ENCODE measurements at regions not wholly inside any gene's neighbourhood (a gene's known extent, or its start where the extent isn't known, plus 50 kb on each side); places are given as distances from the start of the nearest gene placed in this dataset.

DNA sequence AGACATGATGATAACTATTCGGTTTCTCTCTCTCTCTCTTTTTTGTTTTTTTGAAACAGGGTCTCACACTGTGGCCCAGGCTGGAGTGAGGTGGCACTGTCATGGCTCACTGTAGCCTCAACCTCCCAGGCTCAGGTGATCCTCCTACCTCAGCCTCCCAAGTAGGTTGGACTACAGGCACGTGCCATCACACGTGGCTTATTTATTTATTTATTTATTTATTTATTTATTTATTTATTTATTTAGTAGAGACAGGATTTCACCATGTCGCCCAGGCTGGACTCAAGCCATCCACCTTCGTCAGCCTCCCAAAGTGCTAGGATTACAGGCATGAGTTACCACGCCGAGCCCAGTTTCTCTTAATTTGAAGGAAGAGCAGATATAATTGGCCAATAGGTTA is 427.9 kb upstream of the JAG1 start:
- FAIRE-seq: no peak
- TF ChIP-seq POLR2AphosphoS5 (IDR thresholded peaks at IDR 0.05; ENCODE audit: low read depth, low read length) (no peak), PAX5 (IDR thresholded peaks at IDR 0.05; ENCODE audit: insufficient read depth, low read length, severe bottlenecking) (no peak), POLR2A (IDR thresholded peaks at IDR 0.05; ENCODE audit: low read depth, low read length) (no peak), TAF1 (IDR thresholded peaks at IDR 0.05; ENCODE audit: low read depth, low read length) (no peak), SPI1 (IDR thresholded peaks at IDR 0.05; ENCODE audit: low read depth, low read length) (no peak), POU2F2 (IDR thresholded peaks at IDR 0.05; ENCODE audit: low read depth, low read length) (no peak)
- no peak for DNase-seq (ENCODE audit: insufficient read length, low spot score)

DNA sequence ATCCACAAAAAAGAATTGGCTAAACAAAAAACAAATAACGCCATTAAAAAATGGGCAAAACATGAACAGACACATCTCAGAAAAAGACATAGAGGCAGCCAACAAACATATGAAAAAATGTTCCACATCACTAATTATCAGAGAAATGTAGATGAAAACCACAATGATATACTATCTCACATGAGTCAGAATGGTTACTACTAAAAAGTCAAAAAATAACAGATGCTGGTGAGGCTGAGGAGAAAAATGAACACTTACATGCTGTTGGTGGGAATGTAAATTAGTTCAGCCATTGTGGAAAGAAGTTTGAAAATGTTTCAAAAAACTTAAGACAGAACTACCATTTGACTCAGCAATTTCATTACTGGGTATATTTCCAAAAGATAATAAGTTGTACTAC is 430.1 kb upstream of the JAG1 start:
- FAIRE-seq (no peak), DNase-seq (ENCODE audit: insufficient read length, low spot score) (no peak)
- TF ChIP-seq PAX5 (IDR thresholded peaks at IDR 0.05; ENCODE audit: insufficient read depth, low read length, severe bottlenecking): no peak
- no peak for TF ChIP-seq POLR2A (IDR thresholded peaks at IDR 0.05; ENCODE audit: low read depth, low read length)
- no peak for TF ChIP-seq POLR2AphosphoS5 (IDR thresholded peaks at IDR 0.05; ENCODE audit: low read depth, low read length)
- no peak for TF ChIP-seq SPI1 (IDR thresholded peaks at IDR 0.05; ENCODE audit: low read depth, low read length)
- TF ChIP-seq POU2F2 (IDR thresholded peaks at IDR 0.05; ENCODE audit: low read depth, low read length): no peak
- no peak for TF ChIP-seq TAF1 (IDR thresholded peaks at IDR 0.05; ENCODE audit: low read depth, low read length)

DNA sequence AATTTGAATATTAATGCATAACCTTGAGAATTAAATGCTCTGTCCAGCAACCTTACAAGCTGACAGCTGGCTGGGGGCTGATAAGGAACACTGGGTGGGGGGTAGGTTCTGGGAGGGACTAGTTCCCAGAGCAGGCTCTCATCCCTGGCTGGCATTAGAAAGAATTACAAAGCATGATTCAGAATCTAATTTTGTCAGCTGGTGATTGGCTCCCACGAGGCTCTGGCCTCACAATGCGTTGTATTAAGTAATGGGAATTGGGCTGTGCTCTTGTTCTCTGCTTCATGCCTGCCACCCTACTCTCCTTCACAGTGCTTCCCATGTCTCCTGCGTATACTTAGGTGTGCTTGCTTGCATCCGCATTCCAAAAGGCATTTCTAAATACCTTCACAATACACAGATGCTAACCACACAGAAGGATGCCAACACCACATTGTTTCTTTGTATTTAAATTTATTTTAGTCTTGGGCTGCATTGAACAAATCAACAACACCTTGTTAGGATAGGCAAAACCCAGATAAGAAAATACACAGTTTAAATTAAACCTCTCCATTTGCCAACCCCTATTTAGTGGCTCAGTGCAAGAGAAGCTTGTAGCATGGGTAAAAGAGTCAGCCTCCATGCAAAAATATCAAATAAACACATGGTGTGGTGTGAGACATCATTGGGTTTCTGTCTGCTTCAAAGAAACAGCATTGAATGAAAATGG is 434.5 kb upstream of the JAG1 start:
- FAIRE-seq (no peak), DNase-seq (ENCODE audit: insufficient read length, low spot score) (no peak)
- no peak for TF ChIP-seq PAX5 (IDR thresholded peaks at IDR 0.05; ENCODE audit: insufficient read depth, low read length, severe bottlenecking)
- TF ChIP-seq POLR2A (IDR thresholded peaks at IDR 0.05; ENCODE audit: low read depth, low read length): no peak
- no peak for TF ChIP-seq SPI1 (IDR thresholded peaks at IDR 0.05; ENCODE audit: low read depth, low read length)
- TF ChIP-seq POLR2AphosphoS5 (IDR thresholded peaks at IDR 0.05; ENCODE audit: low read depth, low read length): no peak
- no peak for TF ChIP-seq POU2F2 (IDR thresholded peaks at IDR 0.05; ENCODE audit: low read depth, low read length)
- TF ChIP-seq TAF1 (IDR thresholded peaks at IDR 0.05; ENCODE audit: low read depth, low read length): no peak

DNA sequence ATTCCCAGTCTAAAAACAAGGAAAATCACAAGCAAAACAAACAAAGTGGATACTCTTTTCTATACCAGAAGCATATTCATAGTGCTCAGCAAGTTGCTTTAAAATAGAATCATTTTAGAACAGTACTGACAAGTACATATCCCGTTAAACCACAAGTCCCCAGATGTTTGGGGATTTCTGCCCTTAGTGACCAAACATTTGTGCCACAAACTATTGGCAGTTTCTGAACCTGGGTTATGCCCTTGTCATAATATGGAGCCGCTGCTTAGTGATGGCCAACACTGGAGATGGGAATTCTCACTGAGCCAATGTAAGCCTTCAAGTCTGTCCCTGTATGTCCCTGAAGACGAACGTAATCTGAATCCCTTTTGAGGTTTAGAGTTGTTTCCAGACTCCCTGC is 436.7 kb upstream of the JAG1 start:
- TF ChIP-seq SPI1 (IDR thresholded peaks at IDR 0.05; ENCODE audit: low read depth, low read length) (no peak), POLR2A (IDR thresholded peaks at IDR 0.05; ENCODE audit: low read depth, low read length) (no peak)

DNA sequence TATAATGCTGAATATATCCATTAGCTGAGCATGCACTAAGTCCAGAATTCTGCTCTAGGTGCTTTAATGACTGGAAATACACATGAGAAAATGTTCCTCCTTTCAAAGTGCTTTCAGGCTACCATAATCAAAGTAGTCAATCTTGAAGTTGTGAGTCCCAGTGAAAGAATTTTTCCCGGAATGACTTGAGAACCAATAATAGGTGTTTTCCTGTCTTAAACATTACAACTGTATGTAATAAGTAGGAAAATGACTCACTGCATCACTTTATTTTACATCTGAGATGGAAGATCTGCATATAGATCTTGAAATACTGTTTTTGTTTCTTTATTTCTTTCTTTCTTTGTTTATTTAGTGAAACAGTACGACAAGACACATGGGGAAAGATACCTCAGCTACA is 437.4 kb upstream of the JAG1 start:
- TF ChIP-seq PAX5 (IDR thresholded peaks at IDR 0.05; ENCODE audit: insufficient read depth, low read length, severe bottlenecking) (no peak), TAF1 (IDR thresholded peaks at IDR 0.05; ENCODE audit: low read depth, low read length) (no peak), POLR2A (IDR thresholded peaks at IDR 0.05; ENCODE audit: low read depth, low read length) (no peak), POLR2AphosphoS5 (IDR thresholded peaks at IDR 0.05; ENCODE audit: low read depth, low read length) (no peak), POU2F2 (IDR thresholded peaks at IDR 0.05; ENCODE audit: low read depth, low read length) (no peak), SPI1 (IDR thresholded peaks at IDR 0.05; ENCODE audit: low read depth, low read length) (no peak)
- FAIRE-seq (no peak), DNase-seq (ENCODE audit: insufficient read length, low spot score) (no peak)

More for the DNA sequence above, 436.7 kb upstream of the JAG1 start:
- DNase-seq (ENCODE audit: insufficient read length, low spot score): no peak
- no peak for FAIRE-seq

DNA sequence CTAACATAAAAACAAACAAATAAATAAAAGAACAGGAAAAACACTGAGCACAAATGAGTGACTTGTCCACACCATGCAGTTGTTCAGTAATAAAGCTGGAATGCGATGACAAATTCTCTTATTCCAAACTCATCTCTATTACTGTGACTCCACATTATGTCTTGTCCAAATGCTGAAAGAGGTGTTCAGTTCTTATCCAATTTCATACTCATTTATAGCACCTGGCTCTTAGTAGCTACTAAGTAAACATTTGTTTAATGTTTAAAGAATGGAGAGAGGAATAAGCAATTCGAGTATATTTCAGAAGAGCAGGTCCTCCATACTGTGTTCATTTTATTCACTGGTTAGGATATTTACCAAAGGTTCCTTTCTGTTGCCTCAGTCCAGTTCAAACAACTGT is 439.0 kb upstream of the JAG1 start:
- TF ChIP-seq POU2F2 (IDR thresholded peaks at IDR 0.05; ENCODE audit: low read depth, low read length) (no peak), SPI1 (IDR thresholded peaks at IDR 0.05; ENCODE audit: low read depth, low read length) (no peak), POLR2A (IDR thresholded peaks at IDR 0.05; ENCODE audit: low read depth, low read length) (no peak), PAX5 (IDR thresholded peaks at IDR 0.05; ENCODE audit: insufficient read depth, low read length, severe bottlenecking) (no peak), POLR2AphosphoS5 (IDR thresholded peaks at IDR 0.05; ENCODE audit: low read depth, low read length) (no peak), TAF1 (IDR thresholded peaks at IDR 0.05; ENCODE audit: low read depth, low read length) (no peak)
- DNase-seq (ENCODE audit: insufficient read length, low spot score) (no peak), FAIRE-seq (no peak)

GRCh38 chr20:11114382-11114781 is 440.6 kb upstream of the JAG1 start:
- TF ChIP-seq SPI1 (IDR thresholded peaks at IDR 0.05; ENCODE audit: low read depth, low read length): no peak
- no peak for TF ChIP-seq POU2F2 (IDR thresholded peaks at IDR 0.05; ENCODE audit: low read depth, low read length)
- TF ChIP-seq POLR2A (IDR thresholded peaks at IDR 0.05; ENCODE audit: low read depth, low read length): no peak
- TF ChIP-seq TAF1 (IDR thresholded peaks at IDR 0.05; ENCODE audit: low read depth, low read length): no peak
- TF ChIP-seq POLR2AphosphoS5 (IDR thresholded peaks at IDR 0.05; ENCODE audit: low read depth, low read length): no peak
- no peak for TF ChIP-seq PAX5 (IDR thresholded peaks at IDR 0.05; ENCODE audit: insufficient read depth, low read length, severe bottlenecking)
- no peak for DNase-seq (ENCODE audit: insufficient read length, low spot score)
- FAIRE-seq: no peak

GRCh38 chr20:11117808-11118528 is 444.2 kb upstream of the JAG1 start:
- TF ChIP-seq PAX5 (IDR thresholded peaks at IDR 0.05; ENCODE audit: insufficient read depth, low read length, severe bottlenecking): no peak
- TF ChIP-seq TAF1 (IDR thresholded peaks at IDR 0.05; ENCODE audit: low read depth, low read length): no peak
- TF ChIP-seq SPI1 (IDR thresholded peaks at IDR 0.05; ENCODE audit: low read depth, low read length): no peak
- TF ChIP-seq POLR2A (IDR thresholded peaks at IDR 0.05; ENCODE audit: low read depth, low read length): no peak
- no peak for TF ChIP-seq POU2F2 (IDR thresholded peaks at IDR 0.05; ENCODE audit: low read depth, low read length)
- no peak for TF ChIP-seq POLR2AphosphoS5 (IDR thresholded peaks at IDR 0.05; ENCODE audit: low read depth, low read length)
- no peak for FAIRE-seq
- DNase-seq (ENCODE audit: insufficient read length, low spot score): no peak

- TF ChIP-seq PAX5 (IDR thresholded peaks at IDR 0.05; ENCODE audit: insufficient read depth, low read length, severe bottlenecking): no peak
- no peak for TF ChIP-seq POU2F2 (IDR thresholded peaks at IDR 0.05; ENCODE audit: low read depth, low read length)
- no peak for TF ChIP-seq TAF1 (IDR thresholded peaks at IDR 0.05; ENCODE audit: low read depth, low read length)
- TF ChIP-seq SPI1 (IDR thresholded peaks at IDR 0.05; ENCODE audit: low read depth, low read length): no peak
- no peak for TF ChIP-seq POLR2A (IDR thresholded peaks at IDR 0.05; ENCODE audit: low read depth, low read length)
- TF ChIP-seq POLR2AphosphoS5 (IDR thresholded peaks at IDR 0.05; ENCODE audit: low read depth, low read length): no peak
- FAIRE-seq (no peak), DNase-seq (ENCODE audit: insufficient read length, low spot score) (no peak)
Measured at GRCh38 chr20:11118802-11119380, 445.1 kb upstream of the JAG1 start.
